Astrocyte (in vitro differentiated cells and primary cell): ENCODE measurements at regions not wholly inside any gene's neighbourhood (a gene's known extent, or its start where the extent isn't known, plus 50 kb on each side); places are given as distances from the start of the nearest gene placed in this dataset.

Experiments
- EZH2 ChIP-seq: IDR thresholded peaks from 2 replicates; pipeline ENCODE4 v1.6.1; 2012; ENCODE audit warnings: mild to moderate bottlenecking, low read length, inconsistent platforms; ENCODE audit not compliant: insufficient read depth
- TF ChIP-seq, protein P1 (sequence below): IDR thresholded peaks from 2 replicates; pipeline ENCODE4 v1.5.1; 2011; ENCODE audit warnings: low read depth, mild to moderate bottlenecking, inconsistent platforms, low read length, moderate library complexity; ENCODE audit not compliant: insufficient read depth

DNA sequence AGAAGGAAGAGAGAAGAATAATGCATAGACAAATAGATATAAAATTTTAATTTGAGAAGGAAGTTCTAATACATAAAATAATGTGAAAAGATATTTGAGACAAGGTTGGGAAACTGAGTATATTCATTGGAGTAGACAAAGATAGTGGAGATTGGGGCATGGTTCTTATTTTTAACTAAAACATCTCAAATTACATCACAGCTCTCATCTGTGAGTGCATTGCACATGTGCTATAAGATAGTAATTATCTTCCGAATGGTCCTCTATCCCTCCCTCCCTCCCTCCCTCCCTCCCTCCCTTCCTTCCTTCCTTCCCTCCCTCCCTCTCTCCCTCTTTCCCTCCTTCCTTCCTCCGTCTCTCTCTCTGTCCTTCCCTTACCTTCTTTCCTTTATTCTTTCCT lies 1104.0 kb upstream of the FLRT2 start:
- TF ChIP-seq, protein P1, sequence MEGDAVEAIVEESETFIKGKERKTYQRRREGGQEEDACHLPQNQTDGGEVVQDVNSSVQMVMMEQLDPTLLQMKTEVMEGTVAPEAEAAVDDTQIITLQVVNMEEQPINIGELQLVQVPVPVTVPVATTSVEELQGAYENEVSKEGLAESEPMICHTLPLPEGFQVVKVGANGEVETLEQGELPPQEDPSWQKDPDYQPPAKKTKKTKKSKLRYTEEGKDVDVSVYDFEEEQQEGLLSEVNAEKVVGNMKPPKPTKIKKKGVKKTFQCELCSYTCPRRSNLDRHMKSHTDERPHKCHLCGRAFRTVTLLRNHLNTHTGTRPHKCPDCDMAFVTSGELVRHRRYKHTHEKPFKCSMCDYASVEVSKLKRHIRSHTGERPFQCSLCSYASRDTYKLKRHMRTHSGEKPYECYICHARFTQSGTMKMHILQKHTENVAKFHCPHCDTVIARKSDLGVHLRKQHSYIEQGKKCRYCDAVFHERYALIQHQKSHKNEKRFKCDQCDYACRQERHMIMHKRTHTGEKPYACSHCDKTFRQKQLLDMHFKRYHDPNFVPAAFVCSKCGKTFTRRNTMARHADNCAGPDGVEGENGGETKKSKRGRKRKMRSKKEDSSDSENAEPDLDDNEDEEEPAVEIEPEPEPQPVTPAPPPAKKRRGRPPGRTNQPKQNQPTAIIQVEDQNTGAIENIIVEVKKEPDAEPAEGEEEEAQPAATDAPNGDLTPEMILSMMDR, result no peak
- no peak for TF ChIP-seq EZH2
